H1 (cell line): ENCODE measurements at regions not wholly inside any gene's neighbourhood (a gene's known extent, or its start where the extent isn't known, plus 50 kb on each side); places are given as distances from the start of the nearest gene placed in this dataset.
A peak's percentile ranks its signal among the peaks of the same experiment; 100 is the strongest.

Source experiments
- CTCF ChIA-PET: fragments of 300-600 bp; sonication (Branson Sonifier 250); formaldehyde crosslinking; loops from one replicate; lab custom pipeline; 2021; ENCODE audit not compliant: partially characterized antibody; lab: Charles Lee
- POLR2A ChIA-PET: fragments of 300-600 bp; sonication (Branson Sonifier 250); formaldehyde crosslinking; loops from one replicate; lab custom pipeline; 2021; ENCODE audit warnings: inconsistent platforms; ENCODE audit not compliant: partially characterized antibody; lab: Charles Lee
- DNase-seq, 2 experiments: peaks; one replicate each; pipeline versions ENCODE4 v3.0.0 to v3.0.0-alpha.2; 2010 to 2022; ENCODE audit warnings: low spot score in 2 of 2, low read depth in 1 of 2, mixed read lengths in 1 of 2
- FAIRE-seq: peaks from 2 replicates; lab custom pipeline; 2011; peaks lifted over from hg19 to GRCh38; lab: Jason Lieb, UNC
- H2AFZ ChIP-seq: 2 replicates; pipeline ENCODE4 v1.8.1; 2012; ENCODE audit warnings: low read length, inconsistent platforms
- H2AK5ac ChIP-seq: 2 replicates; pipeline ENCODE4 v1.6.1; 2013; ENCODE audit warnings: low read depth, low read length
- H2BK120ac ChIP-seq: replicated peaks from 2 replicates; pipeline ENCODE3; 2013; ENCODE audit warnings: low read depth, low read length, inconsistent platforms
- H2BK12ac ChIP-seq: 2 replicates; pipeline ENCODE4 v1.6.1; 2013; ENCODE audit warnings: low read depth, low read length
- H2BK15ac ChIP-seq: 2 replicates; pipeline ENCODE4 v1.6.1; 2013; ENCODE audit warnings: low read length
- H2BK20ac ChIP-seq: 2 replicates; pipeline ENCODE4 v1.6.1; 2013; ENCODE audit warnings: low read length
- H2BK5ac ChIP-seq: 2 replicates; pipeline ENCODE4 v1.6.1; 2013; ENCODE audit warnings: low read depth, low read length
- H3K14ac ChIP-seq: 2 replicates; pipeline ENCODE4 v1.6.1; 2013; ENCODE audit warnings: inconsistent platforms; ENCODE audit not compliant: insufficient read length
- H3K18ac ChIP-seq: 2 replicates; pipeline ENCODE4 v1.6.1; 2013; ENCODE audit warnings: low read length; ENCODE audit errors: extremely low read depth
- H3K23ac ChIP-seq: 2 replicates; pipeline ENCODE4 v1.6.1; 2013; ENCODE audit warnings: inconsistent platforms; ENCODE audit not compliant: insufficient read length
- H3K23me2 ChIP-seq: 2 replicates; pipeline ENCODE4 v1.6.1; 2013; ENCODE audit warnings: low read depth, low read length
- H3K27ac ChIP-seq: 2 replicates; pipeline ENCODE4 v1.6.1; 2011; ENCODE audit warnings: low read depth, low read length, inconsistent platforms
- H3K27me3 ChIP-seq, 4 experiments: replicated peaks in 1 of 4; 1 replicate in 1 of 4; 2 replicates in 3 of 4; pipeline versions ENCODE4 v1.6.1 to v1.8.1; 2011 to 2013; ENCODE audit warnings: low read length in 3 of 4, mild to moderate bottlenecking in 3 of 4, inconsistent platforms in 2 of 4, mixed read lengths in 2 of 4, moderate library complexity in 1 of 4; ENCODE audit not compliant: control insufficient read depth in 3 of 4, insufficient read depth in 3 of 4; ENCODE audit errors: extremely low read depth in 1 of 4
- H3K36me3 ChIP-seq, 4 experiments: 2 replicates each; pipeline versions ENCODE4 v1.6.1 to v1.8.1; 2011 to 2013; ENCODE audit warnings: mild to moderate bottlenecking in 4 of 4, low read length in 3 of 4, moderate library complexity in 2 of 4, control low read depth in 1 of 4, inconsistent platforms in 1 of 4; ENCODE audit not compliant: insufficient read depth in 4 of 4, control insufficient read depth in 2 of 4
- H3K4ac ChIP-seq: replicated peaks from 2 replicates; pipeline ENCODE3; 2013; ENCODE audit warnings: low read length, low read depth, mixed read lengths, inconsistent platforms; ENCODE audit not compliant: insufficient read length
- H3K4me1 ChIP-seq, 4 experiments: replicated peaks in 1 of 4; 1 replicate in 1 of 4; 2 replicates in 3 of 4; pipeline versions ENCODE4 v1.6.1 to v1.8.1; 2011 to 2013; ENCODE audit warnings: low read length in 3 of 4, inconsistent platforms in 2 of 4, mixed read lengths in 1 of 4; ENCODE audit not compliant: insufficient read depth in 4 of 4, control insufficient read depth in 3 of 4
- H3K4me2 ChIP-seq, 2 experiments: 2 replicates each; pipeline versions ENCODE4 v1.6.1 to v1.8.1; 2011 to 2013; ENCODE audit warnings: low read depth in 2 of 2, low read length in 2 of 2, control low read depth in 1 of 2, inconsistent platforms in 1 of 2, mild to moderate bottlenecking in 1 of 2; ENCODE audit not compliant: insufficient read depth in 1 of 2
- H3K4me3 ChIP-seq, 4 experiments: fragments of 200-600, 300-600 bp in 1 of 4; sonication (generic), shearing (Covaris generic), sonication (Bioruptor Twin) in 1 of 4; 2 replicates each; pipeline versions ENCODE4 v1.5.1 to v1.8.1; 2011 to 2016; ENCODE audit warnings: low read length in 4 of 4, low read depth in 3 of 4, control low read depth in 2 of 4, inconsistent platforms in 2 of 4, mild to moderate bottlenecking in 2 of 4, mixed read lengths in 1 of 4, moderate library complexity in 1 of 4; ENCODE audit not compliant: insufficient read depth in 2 of 4; ENCODE audit errors: extremely low read depth in 1 of 4
- H3K56ac ChIP-seq: replicated peaks from 2 replicates; pipeline ENCODE3; 2013; ENCODE audit warnings: low read depth, mild to moderate bottlenecking, mixed read lengths, low read length, inconsistent platforms; ENCODE audit not compliant: insufficient read length
- H3K79me1 ChIP-seq: 2 replicates; pipeline ENCODE4 v1.6.1; 2013; ENCODE audit warnings: low read depth, low read length, control low read depth
- H3K79me2 ChIP-seq, 2 experiments: 2 replicates each; pipeline versions ENCODE4 v1.6.1 to v1.8.1; 2012 to 2013; ENCODE audit warnings: low read length in 2 of 2, mild to moderate bottlenecking in 2 of 2, inconsistent platforms in 1 of 2; ENCODE audit not compliant: insufficient read depth in 2 of 2, control insufficient read depth in 1 of 2
- H3K9ac ChIP-seq, 4 experiments: replicated peaks in 1 of 4; 1 replicate in 1 of 4; 2 replicates in 3 of 4; pipeline versions ENCODE4 v1.6.1 to v1.8.1; 2011 to 2013; ENCODE audit warnings: low read depth in 3 of 4, low read length in 3 of 4, control low read depth in 2 of 4, mild to moderate bottlenecking in 2 of 4, moderate library complexity in 2 of 4, inconsistent platforms in 1 of 4; ENCODE audit errors: extremely low read depth in 1 of 4
- H3K9me3 ChIP-seq, 2 experiments: 2 replicates each; pipeline versions ENCODE4 v1.6.1 to v1.8.1; 2012 to 2013; ENCODE audit warnings: mild to moderate bottlenecking in 2 of 2, moderate library complexity in 2 of 2, control low read depth in 1 of 2, inconsistent platforms in 1 of 2, low read depth in 1 of 2, low read length in 1 of 2, mixed read lengths in 1 of 2; ENCODE audit not compliant: insufficient read depth in 2 of 2
- H4K20me1 ChIP-seq, 2 experiments: replicated peaks in 1 of 2; 2 replicates each; pipeline versions ENCODE3 to v1.8.1; 2011 to 2013; ENCODE audit warnings: inconsistent platforms in 2 of 2, low read length in 2 of 2, mild to moderate bottlenecking in 1 of 2; ENCODE audit not compliant: insufficient read depth in 2 of 2, control insufficient read depth in 1 of 2
- H4K5ac ChIP-seq: 2 replicates; pipeline ENCODE4 v1.6.1; 2013; ENCODE audit warnings: low read length, low read depth, mixed read lengths, inconsistent platforms; ENCODE audit not compliant: insufficient read length
- H4K8ac ChIP-seq: 2 replicates; pipeline ENCODE4 v1.8.0; 2013; ENCODE audit warnings: mild to moderate bottlenecking, moderate library complexity, low read length, inconsistent platforms; ENCODE audit not compliant: insufficient read depth; ENCODE audit errors: extremely low read depth
- H4K91ac ChIP-seq: replicated peaks from 2 replicates; pipeline ENCODE3; 2013; ENCODE audit warnings: low read length, mixed read lengths, inconsistent platforms; ENCODE audit not compliant: insufficient read length
- ASH2L ChIP-seq: fragments of 200-600, 300-600 bp; sonication (generic); IDR thresholded peaks from one replicate; pipeline ENCODE4 v1.7.1; 2017; ENCODE audit warnings: low read length
- CEBPB ChIP-seq: IDR thresholded peaks from 2 replicates; pipeline ENCODE4 v1.6.1; 2012; ENCODE audit warnings: low read depth, low read length
- HDAC2 ChIP-seq, 2 experiments: fragments of 300-600 bp in 1 of 2; sonication (generic) in 1 of 2; IDR thresholded peaks; 2 replicates each; pipeline ENCODE4 v1.6.1; 2011 to 2012; ENCODE audit warnings: low read depth in 2 of 2, low read length in 2 of 2, mild to moderate bottlenecking in 2 of 2, moderate library complexity in 2 of 2, borderline replicate concordance in 1 of 2, inconsistent platforms in 1 of 2
- KDM4A ChIP-seq: IDR thresholded peaks from one replicate; pipeline ENCODE4 v1.7.1; 2012; ENCODE audit warnings: low read depth, mild to moderate bottlenecking, moderate library complexity, low read length, inconsistent platforms; ENCODE audit not compliant: severe bottlenecking
- NANOG ChIP-seq: IDR thresholded peaks from 2 replicates; pipeline ENCODE4 v1.6.1; 2011; ENCODE audit warnings: low read length, low read depth, mild to moderate bottlenecking, inconsistent platforms; ENCODE audit not compliant: insufficient read depth, poor library complexity, severe bottlenecking
- NRF1 ChIP-seq: IDR thresholded peaks from 2 replicates; pipeline ENCODE4 v1.6.1; 2011; ENCODE audit warnings: mild to moderate bottlenecking, low read depth, low read length, improper control_type of control experiment
- SIN3A ChIP-seq, 2 experiments: IDR thresholded peaks in 1 of 2; conservative IDR thresholded peaks in 1 of 2; 2 replicates each; pipeline ENCODE4 v1.6.1; 2011 to 2012; ENCODE audit warnings: low read length in 2 of 2, improper control_type of control experiment in 1 of 2, low read depth in 1 of 2, mild to moderate bottlenecking in 1 of 2
- ZNF274 ChIP-seq: IDR thresholded peaks from 2 replicates; pipeline ENCODE4 v1.7.0; 2012; ENCODE audit warnings: low read length, borderline replicate concordance; ENCODE audit errors: extremely low read depth

DNA sequence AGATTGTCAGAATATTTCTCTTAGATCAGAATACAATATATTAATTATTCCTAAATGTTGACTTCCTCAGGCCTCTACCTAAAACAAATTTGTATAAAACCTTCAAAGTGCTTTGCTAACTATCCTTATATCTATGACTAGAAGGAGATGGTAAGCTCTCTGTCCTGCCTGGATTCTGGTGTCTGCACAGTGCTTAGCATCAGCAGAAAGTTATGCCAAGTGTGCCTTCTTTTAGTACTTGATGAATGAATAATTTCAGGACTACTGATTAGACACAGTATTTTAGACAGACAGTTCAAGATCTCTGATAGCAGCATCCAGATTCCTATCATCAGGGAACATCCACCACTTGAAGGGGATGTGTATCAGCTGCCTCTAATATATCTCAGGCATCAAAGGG lies 242.4 kb upstream of the TLL1 start:
- no peaks in the 10 kb centered on the region for H3K23me2 ChIP-seq
- H2BK20ac ChIP-seq: no peak overlapping the region
- H2BK120ac ChIP-seq: no peak overlapping the region
- H3K18ac ChIP-seq: no peak overlapping the region
- no peak for DNase-seq
- no peak overlapping the region for H2BK12ac ChIP-seq
- H3K79me1 ChIP-seq: no peaks in the 10 kb centered on the region
- ChIA-PET CTCF (no interaction called here), POLR2A (no interaction called here)
- H3K36me3 ChIP-seq: no peaks in the 10 kb centered on the region
- H3K23ac ChIP-seq: no peak overlapping the region
- peak overlapping the region in 1 of 4 experiments; percentile 8; a peak in 1 of 7 replicates for H3K9ac ChIP-seq
- no peak for FAIRE-seq
- H2AK5ac ChIP-seq: no peak overlapping the region
- H3K4ac ChIP-seq: no peak overlapping the region
- H3K27ac ChIP-seq: no peak overlapping the region
- H2BK5ac ChIP-seq: no peak overlapping the region
- no peak overlapping the region for H3K56ac ChIP-seq
- no peaks in the 10 kb centered on the region for H4K20me1 ChIP-seq
- H4K5ac ChIP-seq: no peak overlapping the region
- no peak overlapping the region for H2BK15ac ChIP-seq
- H3K4me1 ChIP-seq: no peaks in the 10 kb centered on the region
- no peaks in the 10 kb centered on the region for H3K9me3 ChIP-seq
- no peaks in the 10 kb centered on the region for H3K79me2 ChIP-seq
- H2AFZ ChIP-seq: no peak overlapping the region
- no peak overlapping the region for H4K8ac ChIP-seq
- no peak overlapping the region for H4K91ac ChIP-seq
- no peak for TF ChIP-seq NRF1
- no peak for TF ChIP-seq NANOG
- TF ChIP-seq ASH2L: no peak
- TF ChIP-seq CEBPB: no peak
- no peak for TF ChIP-seq ZNF274
- no peak for TF ChIP-seq SIN3A (conservative IDR thresholded peaks at IDR 0.05 in 1 of 2, IDR thresholded peaks at IDR 0.05 in 1 of 2; ENCODE audit: low read depth in 1 of 2, low read length in 2 of 2)
- TF ChIP-seq KDM4A: no peak
- no peak for TF ChIP-seq HDAC2 (IDR thresholded peaks at IDR 0.05; ENCODE audit: borderline replicate concordance in 1 of 2, low read depth in 2 of 2, low read length in 2 of 2)
- no peaks in the 10 kb centered on the region for H3K27me3 ChIP-seq
- H3K4me2 ChIP-seq: no peak overlapping the region
- no peak overlapping the region for H3K14ac ChIP-seq
- H3K4me3 ChIP-seq: no peak overlapping the region
